Lung (tissue), 11 donors: ENCODE measurements at regions not wholly inside any gene's neighbourhood (a gene's known extent, or its start where the extent isn't known, plus 50 kb on each side); places are given as distances from the start of the nearest gene placed in this dataset.

Source experiments
- ATAC-seq: fragments of 200-7000 bp; cut with Tn5 transposase; one replicate; pipeline ENCODE4 v1.9.1; 2020; ENCODE audit warnings: moderate number of reproducible peaks; ENCODE audit not compliant: insufficient read depth, low FRiP score
- DNase-seq, 3 donors: peaks; one replicate each; pipeline ENCODE4 v3.0.0-alpha.2; 2013 to 2017
- H3K27ac ChIP-seq, 2 donors: one replicate each; pipeline ENCODE4 v1.5.1; 2013; ENCODE audit warnings: mild to moderate bottlenecking in 2 of 2, moderate library complexity in 2 of 2, control low read depth in 1 of 2, inconsistent platforms in 1 of 2, low read depth in 1 of 2, low read length in 1 of 2
- H3K27me3 ChIP-seq, 3 donors: one replicate each; pipeline ENCODE4 v1.5.1; 2013; ENCODE audit warnings: low read length in 2 of 3; ENCODE audit not compliant: control insufficient read depth in 3 of 3, insufficient read depth in 3 of 3
- H3K36me3 ChIP-seq, 4 donors: one replicate each; pipeline ENCODE4 v1.5.1; 2013; ENCODE audit warnings: low read length in 4 of 4, mild to moderate bottlenecking in 1 of 4, moderate library complexity in 1 of 4; ENCODE audit not compliant: control insufficient read depth in 4 of 4, insufficient read depth in 4 of 4
- H3K4me1 ChIP-seq, 5 donors: one replicate each; pipeline ENCODE4 v1.5.1; 2013; ENCODE audit warnings: low read length in 5 of 5, mild to moderate bottlenecking in 2 of 5, moderate library complexity in 1 of 5; ENCODE audit not compliant: control insufficient read depth in 5 of 5, insufficient read depth in 5 of 5
- H3K4me3 ChIP-seq: one replicate; pipeline ENCODE4 v1.5.1; 2013; ENCODE audit warnings: mild to moderate bottlenecking, control low read depth, moderate library complexity
- H3K9ac ChIP-seq, 2 donors: one replicate each; pipeline ENCODE4 v1.5.1; 2013; ENCODE audit warnings: low read length in 2 of 2, control low read depth in 1 of 2; ENCODE audit not compliant: insufficient read depth in 1 of 2
- H3K9me3 ChIP-seq, 4 donors: one replicate each; pipeline ENCODE4 v1.5.1; 2013; ENCODE audit warnings: low read length in 3 of 4, mild to moderate bottlenecking in 1 of 4, moderate library complexity in 1 of 4; ENCODE audit not compliant: control insufficient read depth in 4 of 4, insufficient read depth in 3 of 4
- WGBS, 2 donors: extraction: QIAGEN DNeasy Blood & Tissue Kit; methylation state at CpG; one replicate each; pipeline ENCODE4 v1.1.7; 2013; 5-methylcytosine and 5-hydroxymethylcytosine counted together
- TF ChIP-seq, protein P1 (sequence below): IDR thresholded peaks from 2 replicates; pipeline ENCODE4 v1.5.1; 2012; ENCODE audit warnings: mild to moderate bottlenecking; ENCODE audit errors: control extremely low read depth, extremely low read depth
- donor health status: control.
- donor health status: control.
- donor health status: Bipolar disorder and iron deficiency.
- donor health status: healthy.
- donor health status: DM: yes; HTN: yes; CAD: no.

DNA sequence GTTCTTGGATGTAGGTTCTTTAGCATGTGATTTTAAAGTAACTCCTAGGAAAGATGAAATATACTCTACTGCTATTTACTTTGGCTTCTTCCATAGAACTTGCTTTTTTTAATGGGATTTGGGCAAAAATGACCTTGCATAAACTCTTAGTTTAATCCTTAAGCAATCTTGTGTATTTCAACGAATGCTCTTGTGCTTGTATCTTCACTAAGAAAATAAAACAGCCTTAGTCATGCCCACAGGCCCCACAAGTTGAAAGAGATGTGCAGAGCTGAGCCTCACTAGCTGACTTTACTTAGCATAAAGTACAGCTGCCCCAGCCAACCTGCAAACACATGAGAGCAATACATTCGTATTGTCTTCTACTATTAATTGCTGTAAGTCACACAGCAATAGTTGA lies 1609.2 kb downstream of the STIM2 start:
- TF ChIP-seq, protein P1, sequence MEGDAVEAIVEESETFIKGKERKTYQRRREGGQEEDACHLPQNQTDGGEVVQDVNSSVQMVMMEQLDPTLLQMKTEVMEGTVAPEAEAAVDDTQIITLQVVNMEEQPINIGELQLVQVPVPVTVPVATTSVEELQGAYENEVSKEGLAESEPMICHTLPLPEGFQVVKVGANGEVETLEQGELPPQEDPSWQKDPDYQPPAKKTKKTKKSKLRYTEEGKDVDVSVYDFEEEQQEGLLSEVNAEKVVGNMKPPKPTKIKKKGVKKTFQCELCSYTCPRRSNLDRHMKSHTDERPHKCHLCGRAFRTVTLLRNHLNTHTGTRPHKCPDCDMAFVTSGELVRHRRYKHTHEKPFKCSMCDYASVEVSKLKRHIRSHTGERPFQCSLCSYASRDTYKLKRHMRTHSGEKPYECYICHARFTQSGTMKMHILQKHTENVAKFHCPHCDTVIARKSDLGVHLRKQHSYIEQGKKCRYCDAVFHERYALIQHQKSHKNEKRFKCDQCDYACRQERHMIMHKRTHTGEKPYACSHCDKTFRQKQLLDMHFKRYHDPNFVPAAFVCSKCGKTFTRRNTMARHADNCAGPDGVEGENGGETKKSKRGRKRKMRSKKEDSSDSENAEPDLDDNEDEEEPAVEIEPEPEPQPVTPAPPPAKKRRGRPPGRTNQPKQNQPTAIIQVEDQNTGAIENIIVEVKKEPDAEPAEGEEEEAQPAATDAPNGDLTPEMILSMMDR = no peak
- DNase-seq (no peak), ATAC-seq (no peak)
- no peaks in the 10 kb centered on the region for H3K36me3 ChIP-seq
- no peak overlapping the region for H3K9ac ChIP-seq
- H3K27ac ChIP-seq = no peak overlapping the region
- no peaks in the 10 kb centered on the region for H3K4me1 ChIP-seq
- H3K9me3 ChIP-seq = no peaks in the 10 kb centered on the region
- no peak overlapping the region for H3K4me3 ChIP-seq
- no peaks in the 10 kb centered on the region for H3K27me3 ChIP-seq
- WGBS, 2 donors = 76 to 91% methylated on average over 2 of the region's 2 CpGs

DNA sequence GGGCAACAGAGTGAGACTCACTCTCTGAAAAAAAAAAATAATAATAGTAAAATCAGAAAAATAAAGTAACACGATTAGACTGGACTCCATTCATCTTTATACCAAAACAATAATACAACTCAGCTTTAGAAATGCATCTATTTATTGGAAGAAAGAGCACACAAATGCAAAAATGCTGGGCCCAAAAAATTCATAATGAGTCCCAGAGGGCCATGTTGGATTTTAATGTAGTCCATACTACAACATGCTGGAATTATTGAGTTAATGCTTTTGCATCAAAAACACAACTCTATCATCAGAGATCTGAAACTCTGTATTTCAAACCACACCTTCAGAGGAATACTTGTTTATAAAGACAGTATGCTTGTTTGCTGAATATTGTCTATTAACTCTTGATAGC lies 1614.7 kb downstream of the STIM2 start:
- H3K9me3 ChIP-seq = no peaks in the 10 kb centered on the region
- no peaks in the 10 kb centered on the region for H3K36me3 ChIP-seq
- no peak overlapping the region for H3K4me3 ChIP-seq
- no peak for DNase-seq
- TF ChIP-seq, protein P1 = no peak
- no peak overlapping the region for H3K27ac ChIP-seq
- ATAC-seq = no peak
- no peaks in the 10 kb centered on the region for H3K27me3 ChIP-seq
- 85 to 87% methylated on average over 1 of the region's 1 CpG for WGBS, 2 donors
- H3K9ac ChIP-seq = no peak overlapping the region
- H3K4me1 ChIP-seq = no peaks in the 10 kb centered on the region

DNA sequence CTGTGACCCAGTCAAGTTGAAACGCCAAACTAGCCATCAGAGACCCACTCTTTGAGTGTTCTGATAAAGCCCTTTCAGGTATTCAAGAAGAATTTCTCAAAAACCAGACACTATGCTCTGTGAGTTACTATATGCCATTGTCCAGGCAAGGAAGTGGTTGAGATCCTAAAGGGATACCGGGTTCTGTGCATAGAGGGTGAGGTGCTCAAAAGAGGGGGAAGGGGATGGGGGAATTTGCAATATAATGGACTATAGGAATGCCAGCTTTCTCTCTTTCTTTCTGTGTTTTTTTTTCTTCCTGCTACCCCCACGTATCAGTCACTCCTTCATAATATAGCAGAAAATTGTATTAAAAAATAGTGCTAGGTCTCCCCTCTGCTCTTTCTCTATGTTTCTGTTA lies 1619.0 kb downstream of the STIM2 start:
- H3K4me3 ChIP-seq = no peak overlapping the region
- no peaks in the 10 kb centered on the region for H3K27me3 ChIP-seq
- H3K27ac ChIP-seq = no peak overlapping the region
- DNase-seq = no peak
- no peaks in the 10 kb centered on the region for H3K4me1 ChIP-seq
- no peak for ATAC-seq
- WGBS, 2 donors = 74 to 81% methylated on average over 3 of the region's 3 CpGs
- no peak overlapping the region for H3K9ac ChIP-seq
- H3K9me3 ChIP-seq = no peaks in the 10 kb centered on the region
- no peaks in the 10 kb centered on the region for H3K36me3 ChIP-seq
- TF ChIP-seq, protein P1 = no peak

DNA sequence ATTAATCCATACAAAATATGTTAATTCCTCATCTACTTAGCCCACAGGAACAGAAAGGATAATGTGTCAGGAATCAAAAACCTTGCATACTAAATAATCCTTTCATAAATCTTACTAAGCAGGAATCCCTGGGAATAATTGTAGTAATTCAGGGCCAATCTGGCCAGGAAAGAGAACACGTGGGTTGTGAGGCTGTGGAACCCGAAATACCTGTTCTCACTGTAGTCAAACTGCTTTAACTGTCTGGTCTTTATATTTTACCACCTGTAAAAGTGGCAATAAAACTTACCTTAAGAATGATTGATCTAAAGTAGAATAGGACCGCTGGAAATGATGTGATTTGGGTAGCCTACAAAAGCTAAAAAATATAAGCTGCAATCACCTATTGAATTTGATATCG lies 1620.9 kb downstream of the STIM2 start:
- no peaks in the 10 kb centered on the region for H3K4me1 ChIP-seq
- WGBS, 2 donors = 83 to 87% methylated on average over 4 of the region's 4 CpGs
- no peak overlapping the region for H3K27ac ChIP-seq
- no peak overlapping the region for H3K9ac ChIP-seq
- TF ChIP-seq, protein P1 = no peak
- no peak for ATAC-seq
- no peaks in the 10 kb centered on the region for H3K36me3 ChIP-seq
- peak in 1 of 3 donors; percentile 26 for DNase-seq
- H3K9me3 ChIP-seq = no peaks in the 10 kb centered on the region
- H3K27me3 ChIP-seq = no peaks in the 10 kb centered on the region
- H3K4me3 ChIP-seq = no peak overlapping the region
